ENCODE measurements at regions not wholly inside any gene's neighbourhood (a gene's known extent, or its start where the extent isn't known, plus 50 kb on each side); places are given as distances from the start of the nearest gene placed in this dataset.

DNA sequence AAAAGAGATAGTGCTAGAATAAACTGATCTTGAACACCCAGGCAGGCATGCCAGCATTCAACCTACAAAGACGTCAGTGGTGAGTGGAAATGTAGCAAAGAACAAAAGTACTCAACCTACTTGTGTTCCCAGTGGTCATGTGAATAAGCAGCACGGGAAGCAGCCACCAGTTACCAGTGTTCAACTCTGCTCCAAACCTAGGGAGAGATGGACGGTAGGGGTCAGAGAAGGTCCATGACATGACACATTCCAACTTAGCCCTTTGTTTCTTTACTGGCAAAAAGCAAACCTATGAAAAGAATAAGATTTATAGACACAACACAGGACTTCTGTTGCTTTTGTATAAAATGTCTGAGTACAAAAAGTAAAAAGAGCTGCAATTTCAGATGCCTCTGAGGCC lies 511.4 kb downstream of the XPNPEP1 start:
- Histone ChIP-seq H4K20me1 (ENCODE audit: insufficient read depth) (no peaks in the 10 kb centered on the region), H3K9me2 (ENCODE audit: insufficient read depth, low read length) (no peaks in the 10 kb centered on the region), H3K9ac (ENCODE audit: low read length) (no peak overlapping the region), H3K36me3 (ENCODE audit: insufficient read depth, low read length) (no peaks in the 10 kb centered on the region), H3K4me2 (ENCODE audit: low read length) (no peak overlapping the region), H2AFZ (ENCODE audit: low read depth, low read length) (no peak overlapping the region), H3K27me3 (ENCODE audit: insufficient read depth, low read depth, low read length) (no peaks in the 10 kb centered on the region), H3K27ac (ENCODE audit: low read length) (no peak overlapping the region), H3K79me2 (replicated peaks; ENCODE audit: insufficient read depth, low read length) (no peaks in the 10 kb centered on the region), H3K4me3 (ENCODE audit: low read length) (no peak overlapping the region), H3F3A (ENCODE audit: insufficient read depth, low read length, poor library complexity, severe bottlenecking) (no peaks in the 10 kb centered on the region), H3K9me3 (ENCODE audit: low read length) (peaks cover 4% of the 10 kb centered on the region)
- TF ChIP-seq RAD21 (conservative IDR thresholded peaks at IDR 0.05) (no peak), EP300 (conservative IDR thresholded peaks at IDR 0.05; ENCODE audit: poor library complexity, severe bottlenecking) (no peak), TAF1 (IDR thresholded peaks at IDR 0.05; ENCODE audit: low read depth) (no peak), MXI1 (conservative IDR thresholded peaks at IDR 0.05; ENCODE audit: poor library complexity, severe bottlenecking) (no peak), SMC3 (conservative IDR thresholded peaks at IDR 0.05; ENCODE audit: poor library complexity) (no peak), EZH2 (IDR thresholded peaks at IDR 0.05; ENCODE audit: borderline replicate concordance, insufficient read depth, low read length, poor library complexity, severe bottlenecking) (no peak), POLR2AphosphoS5 (IDR thresholded peaks at IDR 0.05) (no peak)
- TF ChIP-seq, protein P1, sequence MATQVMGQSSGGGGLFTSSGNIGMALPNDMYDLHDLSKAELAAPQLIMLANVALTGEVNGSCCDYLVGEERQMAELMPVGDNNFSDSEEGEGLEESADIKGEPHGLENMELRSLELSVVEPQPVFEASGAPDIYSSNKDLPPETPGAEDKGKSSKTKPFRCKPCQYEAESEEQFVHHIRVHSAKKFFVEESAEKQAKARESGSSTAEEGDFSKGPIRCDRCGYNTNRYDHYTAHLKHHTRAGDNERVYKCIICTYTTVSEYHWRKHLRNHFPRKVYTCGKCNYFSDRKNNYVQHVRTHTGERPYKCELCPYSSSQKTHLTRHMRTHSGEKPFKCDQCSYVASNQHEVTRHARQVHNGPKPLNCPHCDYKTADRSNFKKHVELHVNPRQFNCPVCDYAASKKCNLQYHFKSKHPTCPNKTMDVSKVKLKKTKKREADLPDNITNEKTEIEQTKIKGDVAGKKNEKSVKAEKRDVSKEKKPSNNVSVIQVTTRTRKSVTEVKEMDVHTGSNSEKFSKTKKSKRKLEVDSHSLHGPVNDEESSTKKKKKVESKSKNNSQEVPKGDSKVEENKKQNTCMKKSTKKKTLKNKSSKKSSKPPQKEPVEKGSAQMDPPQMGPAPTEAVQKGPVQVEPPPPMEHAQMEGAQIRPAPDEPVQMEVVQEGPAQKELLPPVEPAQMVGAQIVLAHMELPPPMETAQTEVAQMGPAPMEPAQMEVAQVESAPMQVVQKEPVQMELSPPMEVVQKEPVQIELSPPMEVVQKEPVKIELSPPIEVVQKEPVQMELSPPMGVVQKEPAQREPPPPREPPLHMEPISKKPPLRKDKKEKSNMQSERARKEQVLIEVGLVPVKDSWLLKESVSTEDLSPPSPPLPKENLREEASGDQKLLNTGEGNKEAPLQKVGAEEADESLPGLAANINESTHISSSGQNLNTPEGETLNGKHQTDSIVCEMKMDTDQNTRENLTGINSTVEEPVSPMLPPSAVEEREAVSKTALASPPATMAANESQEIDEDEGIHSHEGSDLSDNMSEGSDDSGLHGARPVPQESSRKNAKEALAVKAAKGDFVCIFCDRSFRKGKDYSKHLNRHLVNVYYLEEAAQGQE (IDR thresholded peaks at IDR 0.05; ENCODE audit: borderline replicate concordance) = no peak

GRCh38 chr10:109405338-109405737 lies 518.0 kb downstream of the XPNPEP1 start:
- Histone ChIP-seq H3K36me3 (ENCODE audit: insufficient read depth, low read length) (no peaks in the 10 kb centered on the region), H2AFZ (ENCODE audit: low read depth, low read length) (no peak overlapping the region), H4K20me1 (ENCODE audit: insufficient read depth) (no peaks in the 10 kb centered on the region), H3K9ac (ENCODE audit: low read length) (no peak overlapping the region), H3K9me3 (ENCODE audit: low read length) (peaks cover 4% of the 10 kb centered on the region), H3K79me2 (replicated peaks; ENCODE audit: insufficient read depth, low read length) (no peaks in the 10 kb centered on the region), H3F3A (ENCODE audit: insufficient read depth, low read length, poor library complexity, severe bottlenecking) (no peaks in the 10 kb centered on the region), H3K4me2 (ENCODE audit: low read length) (no peak overlapping the region), H3K9me2 (ENCODE audit: insufficient read depth, low read length) (no peaks in the 10 kb centered on the region), H3K4me3 (ENCODE audit: low read length) (no peak overlapping the region), H3K27me3 (ENCODE audit: insufficient read depth, low read depth, low read length) (no peaks in the 10 kb centered on the region), H3K27ac (ENCODE audit: low read length) (no peak overlapping the region)
- TF ChIP-seq EZH2 (IDR thresholded peaks at IDR 0.05; ENCODE audit: borderline replicate concordance, insufficient read depth, low read length, poor library complexity, severe bottlenecking) = no peak
- TF ChIP-seq RAD21 (conservative IDR thresholded peaks at IDR 0.05) = no peak

- Histone ChIP-seq H4K20me1 (ENCODE audit: insufficient read depth) (no peaks in the 10 kb centered on the region), H3K36me3 (ENCODE audit: insufficient read depth, low read length) (no peaks in the 10 kb centered on the region), H3K4me3 (ENCODE audit: low read length) (no peak overlapping the region), H3K27ac (ENCODE audit: low read length) (no peak overlapping the region), H3K9me3 (ENCODE audit: low read length) (peaks cover 4% of the 10 kb centered on the region), H3K4me2 (ENCODE audit: low read length) (no peak overlapping the region), H2AFZ (ENCODE audit: low read depth, low read length) (no peak overlapping the region), H3K9me2 (ENCODE audit: insufficient read depth, low read length) (no peaks in the 10 kb centered on the region), H3F3A (ENCODE audit: insufficient read depth, low read length, poor library complexity, severe bottlenecking) (no peaks in the 10 kb centered on the region), H3K9ac (ENCODE audit: low read length) (no peak overlapping the region), H3K79me2 (replicated peaks; ENCODE audit: insufficient read depth, low read length) (no peaks in the 10 kb centered on the region), H3K27me3 (ENCODE audit: insufficient read depth, low read depth, low read length) (no peaks in the 10 kb centered on the region)
- TF ChIP-seq MXI1 (conservative IDR thresholded peaks at IDR 0.05; ENCODE audit: poor library complexity, severe bottlenecking) (no peak), EZH2 (IDR thresholded peaks at IDR 0.05; ENCODE audit: borderline replicate concordance, insufficient read depth, low read length, poor library complexity, severe bottlenecking) (no peak), SMC3 (conservative IDR thresholded peaks at IDR 0.05; ENCODE audit: poor library complexity) (no peak), POLR2AphosphoS5 (IDR thresholded peaks at IDR 0.05) (no peak), EP300 (conservative IDR thresholded peaks at IDR 0.05; ENCODE audit: poor library complexity, severe bottlenecking) (no peak), RAD21 (conservative IDR thresholded peaks at IDR 0.05) (no peak), TAF1 (IDR thresholded peaks at IDR 0.05; ENCODE audit: low read depth) (no peak)
- TF ChIP-seq, protein P2, sequence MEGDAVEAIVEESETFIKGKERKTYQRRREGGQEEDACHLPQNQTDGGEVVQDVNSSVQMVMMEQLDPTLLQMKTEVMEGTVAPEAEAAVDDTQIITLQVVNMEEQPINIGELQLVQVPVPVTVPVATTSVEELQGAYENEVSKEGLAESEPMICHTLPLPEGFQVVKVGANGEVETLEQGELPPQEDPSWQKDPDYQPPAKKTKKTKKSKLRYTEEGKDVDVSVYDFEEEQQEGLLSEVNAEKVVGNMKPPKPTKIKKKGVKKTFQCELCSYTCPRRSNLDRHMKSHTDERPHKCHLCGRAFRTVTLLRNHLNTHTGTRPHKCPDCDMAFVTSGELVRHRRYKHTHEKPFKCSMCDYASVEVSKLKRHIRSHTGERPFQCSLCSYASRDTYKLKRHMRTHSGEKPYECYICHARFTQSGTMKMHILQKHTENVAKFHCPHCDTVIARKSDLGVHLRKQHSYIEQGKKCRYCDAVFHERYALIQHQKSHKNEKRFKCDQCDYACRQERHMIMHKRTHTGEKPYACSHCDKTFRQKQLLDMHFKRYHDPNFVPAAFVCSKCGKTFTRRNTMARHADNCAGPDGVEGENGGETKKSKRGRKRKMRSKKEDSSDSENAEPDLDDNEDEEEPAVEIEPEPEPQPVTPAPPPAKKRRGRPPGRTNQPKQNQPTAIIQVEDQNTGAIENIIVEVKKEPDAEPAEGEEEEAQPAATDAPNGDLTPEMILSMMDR (IDR thresholded peaks at IDR 0.05; ENCODE audit: poor library complexity, severe bottlenecking) = no peak
- TF ChIP-seq, protein P1 (IDR thresholded peaks at IDR 0.05; ENCODE audit: borderline replicate concordance) = no peak
Measured at GRCh38 chr10:109403551-109403950, 519.8 kb downstream of the XPNPEP1 start.
